Lung (tissue), 11 donors: ENCODE measurements at regions not wholly inside any gene's neighbourhood (a gene's known extent, or its start where the extent isn't known, plus 50 kb on each side); places are given as distances from the start of the nearest gene placed in this dataset.

ENCODE experiments used
- ATAC-seq: fragments of 200-7000 bp; cut with Tn5 transposase; one replicate; pipeline ENCODE4 v1.9.1; 2020; ENCODE audit warnings: moderate number of reproducible peaks; ENCODE audit not compliant: insufficient read depth, low FRiP score
- DNase-seq, 3 donors: peaks; one replicate each; pipeline ENCODE4 v3.0.0-alpha.2; 2013 to 2017
- H3K27ac ChIP-seq, 2 donors: one replicate each; pipeline ENCODE4 v1.5.1; 2013; ENCODE audit warnings: mild to moderate bottlenecking in 2 of 2, moderate library complexity in 2 of 2, control low read depth in 1 of 2, inconsistent platforms in 1 of 2, low read depth in 1 of 2, low read length in 1 of 2
- H3K27me3 ChIP-seq, 3 donors: one replicate each; pipeline ENCODE4 v1.5.1; 2013; ENCODE audit warnings: low read length in 2 of 3; ENCODE audit not compliant: control insufficient read depth in 3 of 3, insufficient read depth in 3 of 3
- H3K36me3 ChIP-seq, 4 donors: one replicate each; pipeline ENCODE4 v1.5.1; 2013; ENCODE audit warnings: low read length in 4 of 4, mild to moderate bottlenecking in 1 of 4, moderate library complexity in 1 of 4; ENCODE audit not compliant: control insufficient read depth in 4 of 4, insufficient read depth in 4 of 4
- H3K4me1 ChIP-seq, 5 donors: one replicate each; pipeline ENCODE4 v1.5.1; 2013; ENCODE audit warnings: low read length in 5 of 5, mild to moderate bottlenecking in 2 of 5, moderate library complexity in 1 of 5; ENCODE audit not compliant: control insufficient read depth in 5 of 5, insufficient read depth in 5 of 5
- H3K4me3 ChIP-seq: one replicate; pipeline ENCODE4 v1.5.1; 2013; ENCODE audit warnings: mild to moderate bottlenecking, control low read depth, moderate library complexity
- H3K9ac ChIP-seq, 2 donors: one replicate each; pipeline ENCODE4 v1.5.1; 2013; ENCODE audit warnings: low read length in 2 of 2, control low read depth in 1 of 2; ENCODE audit not compliant: insufficient read depth in 1 of 2
- H3K9me3 ChIP-seq, 4 donors: one replicate each; pipeline ENCODE4 v1.5.1; 2013; ENCODE audit warnings: low read length in 3 of 4, mild to moderate bottlenecking in 1 of 4, moderate library complexity in 1 of 4; ENCODE audit not compliant: control insufficient read depth in 4 of 4, insufficient read depth in 3 of 4
- WGBS, 2 donors: extraction: QIAGEN DNeasy Blood & Tissue Kit; methylation state at CpG; one replicate each; pipeline ENCODE4 v1.1.7; 2013; 5-methylcytosine and 5-hydroxymethylcytosine counted together
- TF ChIP-seq, protein P1 (sequence below): IDR thresholded peaks from 2 replicates; pipeline ENCODE4 v1.5.1; 2012; ENCODE audit warnings: mild to moderate bottlenecking; ENCODE audit errors: control extremely low read depth, extremely low read depth
- donor health status: control.
- donor health status: control.
- donor health status: Bipolar disorder and iron deficiency.
- donor health status: healthy.
- donor health status: DM: yes; HTN: yes; CAD: no.

DNA sequence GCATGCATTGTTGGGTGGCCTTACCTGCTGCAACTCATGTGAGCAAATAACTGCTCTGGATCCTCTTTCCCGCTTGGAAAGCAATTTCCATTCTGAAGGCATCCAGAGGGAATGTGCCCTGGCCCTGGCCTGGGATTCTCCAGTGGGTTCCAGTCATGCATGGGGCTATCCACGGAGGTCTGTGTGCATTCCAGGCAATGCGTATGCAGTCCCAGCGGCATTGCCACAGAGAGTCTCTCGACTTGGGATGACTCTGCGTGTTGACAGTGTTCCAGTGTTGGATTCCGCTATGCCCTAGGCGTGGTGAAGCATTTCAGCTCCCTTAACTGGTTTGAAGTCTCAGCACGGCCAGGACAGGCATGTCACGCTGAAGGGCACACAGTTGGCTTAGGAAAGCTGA is 113.9 kb downstream of the SNRPN start:
- ATAC-seq (no peak), DNase-seq (no peak)
- no peak overlapping the region for H3K4me3 ChIP-seq
- no peaks in the 10 kb centered on the region for H3K27me3 ChIP-seq
- no peaks in the 10 kb centered on the region for H3K4me1 ChIP-seq
- TF ChIP-seq, protein P1, sequence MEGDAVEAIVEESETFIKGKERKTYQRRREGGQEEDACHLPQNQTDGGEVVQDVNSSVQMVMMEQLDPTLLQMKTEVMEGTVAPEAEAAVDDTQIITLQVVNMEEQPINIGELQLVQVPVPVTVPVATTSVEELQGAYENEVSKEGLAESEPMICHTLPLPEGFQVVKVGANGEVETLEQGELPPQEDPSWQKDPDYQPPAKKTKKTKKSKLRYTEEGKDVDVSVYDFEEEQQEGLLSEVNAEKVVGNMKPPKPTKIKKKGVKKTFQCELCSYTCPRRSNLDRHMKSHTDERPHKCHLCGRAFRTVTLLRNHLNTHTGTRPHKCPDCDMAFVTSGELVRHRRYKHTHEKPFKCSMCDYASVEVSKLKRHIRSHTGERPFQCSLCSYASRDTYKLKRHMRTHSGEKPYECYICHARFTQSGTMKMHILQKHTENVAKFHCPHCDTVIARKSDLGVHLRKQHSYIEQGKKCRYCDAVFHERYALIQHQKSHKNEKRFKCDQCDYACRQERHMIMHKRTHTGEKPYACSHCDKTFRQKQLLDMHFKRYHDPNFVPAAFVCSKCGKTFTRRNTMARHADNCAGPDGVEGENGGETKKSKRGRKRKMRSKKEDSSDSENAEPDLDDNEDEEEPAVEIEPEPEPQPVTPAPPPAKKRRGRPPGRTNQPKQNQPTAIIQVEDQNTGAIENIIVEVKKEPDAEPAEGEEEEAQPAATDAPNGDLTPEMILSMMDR: no peak
- peaks cover 60 to 98% (median 86%) of the 10 kb centered on the region in 4 donors for H3K36me3 ChIP-seq
- H3K9me3 ChIP-seq: peaks cover 50 to 97% (median 82%) of the 10 kb centered on the region in 4 donors
- 88 to 92% methylated on average over 10 of the region's 10 CpGs for WGBS, 2 donors
- no peak overlapping the region for H3K9ac ChIP-seq
- no peak overlapping the region for H3K27ac ChIP-seq

DNA sequence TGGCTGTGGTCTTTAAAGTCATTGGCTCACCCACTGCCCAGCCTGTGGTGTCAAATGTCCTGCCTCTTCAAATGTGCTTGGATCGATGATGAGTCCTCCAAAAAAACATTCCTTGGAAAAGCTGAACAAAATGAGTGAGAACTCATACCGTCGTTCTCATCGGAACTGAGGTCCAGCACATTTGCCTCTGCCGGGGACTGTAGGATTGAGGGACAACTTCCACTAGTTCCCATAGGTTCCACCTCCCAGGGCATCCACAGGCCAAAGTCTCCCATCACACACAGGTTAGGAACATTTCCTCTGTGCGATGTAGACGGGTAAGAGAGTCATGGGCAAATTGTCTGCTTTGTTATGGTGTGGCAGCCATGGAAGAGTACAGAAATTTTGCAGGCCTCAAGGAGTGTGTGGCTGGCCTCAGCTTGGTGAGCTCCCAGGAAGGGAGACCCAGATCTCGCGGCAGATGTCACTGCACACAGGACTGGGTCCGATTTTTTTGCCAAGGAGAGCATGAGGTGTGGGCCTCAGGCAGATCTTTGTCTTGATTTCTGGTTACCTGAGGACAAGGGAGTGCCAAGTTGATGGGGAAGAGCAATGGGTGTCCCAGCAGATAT is 115.7 kb downstream of the SNRPN start:
- Histone ChIP-seq H3K9me3 (peaks cover 62 to 97% (median 86%) of the 10 kb centered on the region in 4 donors), H3K9ac (no peak overlapping the region), H3K27ac (no peak overlapping the region), H3K36me3 (peaks cover 72 to 98% (median 90%) of the 10 kb centered on the region in 4 donors), H3K4me3 (no peak overlapping the region), H3K4me1 (no peaks in the 10 kb centered on the region), H3K27me3 (no peaks in the 10 kb centered on the region)
- DNase-seq: no peak
- TF ChIP-seq, protein P1: no peak
- ATAC-seq: no peak
- 93 to 94% methylated on average over 10 of the region's 10 CpGs for WGBS, 2 donors

DNA sequence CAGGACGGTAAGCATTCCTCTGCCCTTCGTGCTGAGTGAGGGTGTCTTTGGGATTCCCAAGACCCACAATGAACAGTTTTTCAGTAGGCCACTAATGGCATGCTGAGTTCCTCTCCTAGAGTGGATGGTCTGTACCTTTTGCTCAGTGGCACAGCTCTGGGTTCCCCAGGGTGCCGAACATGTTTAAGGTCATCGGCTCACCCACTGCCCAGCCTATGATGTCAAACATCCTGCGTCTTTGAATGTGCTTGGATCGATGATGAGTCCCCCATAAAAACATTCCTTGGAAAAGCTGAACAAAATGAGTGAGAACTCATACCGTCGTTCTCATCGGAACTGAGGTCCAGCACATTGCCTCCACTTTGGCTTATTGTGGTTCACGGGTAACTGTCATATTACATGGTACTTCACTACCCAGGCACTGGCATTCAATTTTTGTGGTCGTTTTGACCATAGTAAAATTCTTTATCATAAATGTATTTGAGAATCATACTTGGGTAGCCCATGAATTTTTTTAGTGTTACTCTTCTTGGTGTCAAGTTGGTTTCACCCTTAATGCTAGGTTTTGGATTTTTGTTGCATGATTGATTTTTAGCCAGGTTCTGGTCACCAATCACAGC is 118.2 kb downstream of the SNRPN start:
- Histone ChIP-seq H3K4me3 (no peak overlapping the region), H3K27ac (no peak overlapping the region), H3K4me1 (no peaks in the 10 kb centered on the region), H3K9ac (no peak overlapping the region), H3K36me3 (peaks cover 84 to 100% (median 93%) of the 10 kb centered on the region in 4 donors), H3K9me3 (peaks cover 63 to 99% (median 91%) of the 10 kb centered on the region in 4 donors), H3K27me3 (no peaks in the 10 kb centered on the region)
- ATAC-seq: no peak
- TF ChIP-seq, protein P1: no peak
- 82 to 89% methylated on average over 11 of the region's 11 CpGs for WGBS, 2 donors
- no peak for DNase-seq
